MM.1S (cell line): ENCODE measurements at regions not wholly inside any gene's neighbourhood (a gene's known extent, or its start where the extent isn't known, plus 50 kb on each side); places are given as distances from the start of the nearest gene placed in this dataset.

ENCODE experiments used
- DNase-seq: peaks from one replicate; pipeline ENCODE4 v3.0.0-alpha.2; 2015
- H2AFZ ChIP-seq: fragments of 300-600 bp; sonication (generic); 2 replicates; pipeline ENCODE4 v1.6.0; 2016; ENCODE audit warnings: antibody characterized with exemption, low read length
- H3F3A ChIP-seq: fragments of 300-600 bp; sonication (generic); 2 replicates; pipeline ENCODE4 v1.6.1; 2016; ENCODE audit warnings: mild to moderate bottlenecking, antibody characterized with exemption, low read length, moderate library complexity, mixed read lengths; ENCODE audit not compliant: insufficient read depth
- H3K27ac ChIP-seq: fragments of 300-600 bp; sonication (generic); 2 replicates; pipeline ENCODE4 v1.5.1; 2016; ENCODE audit warnings: mild to moderate bottlenecking, low read length
- H3K27me3 ChIP-seq: fragments of 300-600 bp; sonication (generic); replicated peaks from 2 replicates; pipeline ENCODE4 v1.6.0; 2016; ENCODE audit warnings: low read length; ENCODE audit not compliant: insufficient read depth
- H3K36me3 ChIP-seq: fragments of 300-600 bp; sonication (generic); replicated peaks from 2 replicates; pipeline ENCODE4 v1.6.1; 2016; ENCODE audit warnings: mild to moderate bottlenecking, low read length, mixed read lengths; ENCODE audit not compliant: insufficient read depth
- H3K4me1 ChIP-seq: fragments of 300-600 bp; sonication (generic); 2 replicates; pipeline ENCODE4 v1.6.1; 2016; ENCODE audit warnings: low read length, mixed read lengths
- H3K4me2 ChIP-seq: fragments of 300-600 bp; sonication (generic); 2 replicates; pipeline ENCODE4 v1.6.0; 2016; ENCODE audit warnings: low read depth, low read length
- H3K4me3 ChIP-seq: fragments of 300-600 bp; sonication (generic); 2 replicates; pipeline ENCODE4 v1.5.1; 2016; ENCODE audit warnings: low read length, mixed read lengths
- H3K79me2 ChIP-seq: fragments of 300-600 bp; sonication (generic); 2 replicates; pipeline ENCODE4 v1.6.1; 2016; ENCODE audit warnings: mixed run types, low read length, mixed read lengths
- H3K9ac ChIP-seq: fragments of 300-600 bp; sonication (generic); 2 replicates; pipeline ENCODE4 v1.6.1; 2016; ENCODE audit warnings: low read length, mixed read lengths
- H3K9me2 ChIP-seq: fragments of 300-600 bp; sonication (generic); replicated peaks from 2 replicates; pipeline ENCODE4 v1.6.1; 2016; ENCODE audit warnings: mild to moderate bottlenecking, low read length, mixed read lengths; ENCODE audit not compliant: insufficient read depth
- H3K9me3 ChIP-seq: fragments of 300-600 bp; sonication (generic); replicated peaks from 2 replicates; pipeline ENCODE4 v1.6.1; 2016; ENCODE audit warnings: mild to moderate bottlenecking, low read length, mixed read lengths; ENCODE audit not compliant: insufficient read depth
- H4K20me1 ChIP-seq: fragments of 300-600 bp; sonication (generic); 2 replicates; pipeline ENCODE4 v1.6.1; 2016; ENCODE audit warnings: mild to moderate bottlenecking, low read length, moderate library complexity, mixed read lengths; ENCODE audit not compliant: insufficient read depth
- EZH2 ChIP-seq: fragments of 300-600 bp; sonication (generic); optimal IDR thresholded peaks from 2 replicates; pipeline ENCODE3; 2017; ENCODE audit warnings: low read depth, mild to moderate bottlenecking, antibody characterized with exemption, low read length, mixed read lengths
- EZH2phosphoT487 ChIP-seq: fragments of 300-600 bp; sonication (generic); IDR thresholded peaks from 2 replicates; pipeline ENCODE4 v1.6.1; 2018; ENCODE audit warnings: antibody characterized with exemption, low read length
- TF ChIP-seq, protein P1 (sequence below): fragments of 300-600 bp; sonication (generic); IDR thresholded peaks from 2 replicates; pipeline ENCODE4 v1.5.1; 2016; ENCODE audit warnings: antibody characterized with exemption, low read length, mixed read lengths

DNA sequence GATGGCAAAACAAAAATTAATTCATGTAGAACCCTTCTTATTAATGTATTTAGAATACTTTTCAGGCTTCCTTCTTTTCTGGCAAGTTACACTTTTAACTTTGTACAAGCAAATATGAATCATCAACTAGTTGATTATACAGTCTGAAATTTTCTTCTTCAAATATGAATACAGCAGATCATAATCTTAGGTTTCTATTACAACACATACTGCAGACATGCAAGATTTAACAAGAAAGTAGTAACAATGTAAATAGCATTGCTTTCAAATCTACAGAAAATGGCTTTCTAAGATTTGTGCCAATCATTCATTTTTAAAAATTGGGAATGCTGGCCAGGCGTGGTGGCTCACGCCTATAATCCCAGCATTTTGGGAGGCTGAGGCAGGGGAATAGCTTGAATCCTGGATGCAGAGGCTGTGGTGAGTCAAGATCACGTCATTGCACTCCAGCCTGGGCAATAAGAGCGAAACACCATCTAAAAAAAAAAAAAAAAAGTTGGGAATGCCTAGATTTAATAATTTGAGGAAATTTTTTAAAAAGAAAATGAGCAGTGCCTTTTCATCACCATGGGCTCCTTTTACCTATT lies 68.4 kb upstream of the DPYD start:
- no peak for DNase-seq
- Histone ChIP-seq H3K4me1 (no peaks in the 10 kb centered on the region), H3K27ac (no peak overlapping the region), H3K36me3 (no peaks in the 10 kb centered on the region), H3K27me3 (no peaks in the 10 kb centered on the region), H3K9me3 (no peaks in the 10 kb centered on the region), H2AFZ (no peak overlapping the region), H3K4me2 (no peak overlapping the region), H4K20me1 (no peaks in the 10 kb centered on the region), H3K9me2 (no peaks in the 10 kb centered on the region), H3F3A (no peaks in the 10 kb centered on the region), H3K4me3 (no peak overlapping the region), H3K79me2 (no peaks in the 10 kb centered on the region), H3K9ac (no peak overlapping the region)
- TF ChIP-seq, protein P1, sequence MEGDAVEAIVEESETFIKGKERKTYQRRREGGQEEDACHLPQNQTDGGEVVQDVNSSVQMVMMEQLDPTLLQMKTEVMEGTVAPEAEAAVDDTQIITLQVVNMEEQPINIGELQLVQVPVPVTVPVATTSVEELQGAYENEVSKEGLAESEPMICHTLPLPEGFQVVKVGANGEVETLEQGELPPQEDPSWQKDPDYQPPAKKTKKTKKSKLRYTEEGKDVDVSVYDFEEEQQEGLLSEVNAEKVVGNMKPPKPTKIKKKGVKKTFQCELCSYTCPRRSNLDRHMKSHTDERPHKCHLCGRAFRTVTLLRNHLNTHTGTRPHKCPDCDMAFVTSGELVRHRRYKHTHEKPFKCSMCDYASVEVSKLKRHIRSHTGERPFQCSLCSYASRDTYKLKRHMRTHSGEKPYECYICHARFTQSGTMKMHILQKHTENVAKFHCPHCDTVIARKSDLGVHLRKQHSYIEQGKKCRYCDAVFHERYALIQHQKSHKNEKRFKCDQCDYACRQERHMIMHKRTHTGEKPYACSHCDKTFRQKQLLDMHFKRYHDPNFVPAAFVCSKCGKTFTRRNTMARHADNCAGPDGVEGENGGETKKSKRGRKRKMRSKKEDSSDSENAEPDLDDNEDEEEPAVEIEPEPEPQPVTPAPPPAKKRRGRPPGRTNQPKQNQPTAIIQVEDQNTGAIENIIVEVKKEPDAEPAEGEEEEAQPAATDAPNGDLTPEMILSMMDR: no peak
- TF ChIP-seq EZH2 (no peak), EZH2phosphoT487 (no peak)

DNA sequence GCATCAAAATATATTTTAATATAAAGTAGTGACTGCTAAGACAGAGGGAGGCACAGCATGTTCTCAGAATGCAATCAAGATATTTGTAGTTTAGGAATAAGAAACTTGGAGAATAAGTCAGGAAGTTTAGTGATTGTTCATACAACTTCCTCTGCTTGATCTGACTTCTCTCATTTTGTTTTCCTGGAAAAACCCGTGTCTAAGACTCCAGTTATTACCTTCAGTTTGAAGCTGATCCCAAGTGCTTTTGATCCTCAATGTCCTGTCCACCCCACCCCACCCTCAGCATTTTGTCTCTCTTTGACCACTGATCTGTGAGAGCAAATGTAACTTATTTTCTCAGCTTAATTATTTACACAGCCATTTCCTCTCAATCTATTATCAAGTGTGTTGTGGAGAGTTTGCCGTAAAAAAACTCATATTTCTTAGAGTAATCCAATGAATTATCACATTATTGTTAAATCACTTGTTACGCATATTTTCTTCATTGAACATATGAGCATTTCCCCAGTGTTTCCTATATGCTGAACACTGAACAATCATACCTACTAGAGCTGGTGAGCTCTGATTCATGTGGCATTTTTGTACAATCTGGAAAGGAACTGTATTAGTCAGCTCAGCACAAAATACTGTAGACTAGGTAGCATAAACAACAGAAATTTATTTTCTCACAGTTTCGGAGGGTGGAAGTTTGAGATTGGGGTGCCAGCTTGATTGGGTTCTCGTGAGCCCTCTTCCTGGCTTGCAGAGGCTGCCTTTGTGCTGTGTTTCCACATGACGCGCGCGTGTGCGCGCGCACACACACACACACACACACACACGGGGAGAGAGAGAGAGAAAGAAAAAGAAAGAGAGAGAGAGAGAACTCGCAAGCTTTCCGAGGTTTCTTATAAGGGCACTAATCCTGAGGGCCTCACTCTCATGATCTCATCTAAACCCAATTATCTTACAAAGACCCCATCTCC lies 65.5 kb upstream of the DPYD start:
- DNase-seq: no peak
- no peak overlapping the region for H2AFZ ChIP-seq

DNA sequence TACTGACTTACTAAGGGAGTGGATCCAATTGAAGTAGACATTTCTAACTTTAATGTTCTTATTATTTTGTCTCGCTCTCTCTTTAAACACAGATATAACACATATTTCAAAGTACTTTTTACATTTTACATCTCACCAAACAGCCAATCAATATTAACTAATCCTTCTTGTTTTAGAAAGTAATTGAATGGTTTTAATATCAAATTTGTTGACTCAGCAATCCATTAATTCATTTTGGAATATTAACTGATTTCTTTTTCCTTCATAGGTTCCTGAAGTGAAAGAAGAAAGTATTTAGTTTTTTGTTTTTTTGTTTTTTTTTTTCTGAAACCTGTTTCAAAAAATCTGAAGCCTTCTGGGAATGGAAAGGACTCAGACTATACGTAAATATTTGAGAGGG lies 62.3 kb upstream of the DPYD start:
- TF ChIP-seq, protein P1: no peak
- no peak for TF ChIP-seq EZH2
- no peak for TF ChIP-seq EZH2phosphoT487
- H3K79me2 ChIP-seq: no peaks in the 10 kb centered on the region
- no peaks in the 10 kb centered on the region for H3K4me1 ChIP-seq
- DNase-seq: no peak
- no peaks in the 10 kb centered on the region for H4K20me1 ChIP-seq
- H3K27ac ChIP-seq: no peak overlapping the region
- no peaks in the 10 kb centered on the region for H3K9me3 ChIP-seq
- H3K9me2 ChIP-seq: no peaks in the 10 kb centered on the region
- no peaks in the 10 kb centered on the region for H3K27me3 ChIP-seq
- H2AFZ ChIP-seq: no peak overlapping the region
- no peaks in the 10 kb centered on the region for H3F3A ChIP-seq
- no peaks in the 10 kb centered on the region for H3K36me3 ChIP-seq
- no peak overlapping the region for H3K9ac ChIP-seq
- no peak overlapping the region for H3K4me3 ChIP-seq
- no peak overlapping the region for H3K4me2 ChIP-seq

More for the DNA sequence above, 65.5 kb upstream of the DPYD start:
- no peaks in the 10 kb centered on the region for H4K20me1 ChIP-seq
- H3K36me3 ChIP-seq: no peaks in the 10 kb centered on the region
- H3K4me2 ChIP-seq: no peak overlapping the region
- no peaks in the 10 kb centered on the region for H3K27me3 ChIP-seq
- H3K4me3 ChIP-seq: no peak overlapping the region
- no peaks in the 10 kb centered on the region for H3K9me2 ChIP-seq
- no peak for TF ChIP-seq EZH2
- no peak overlapping the region for H3K9ac ChIP-seq
- no peaks in the 10 kb centered on the region for H3K9me3 ChIP-seq
- no peak overlapping the region for H3K27ac ChIP-seq
- H3K79me2 ChIP-seq: no peaks in the 10 kb centered on the region
- no peaks in the 10 kb centered on the region for H3K4me1 ChIP-seq
- no peaks in the 10 kb centered on the region for H3F3A ChIP-seq
